ENCODE measurements at regions not wholly inside any gene's neighbourhood (a gene's known extent, or its start where the extent isn't known, plus 50 kb on each side); places are given as distances from the start of the nearest gene placed in this dataset.

- TF ChIP-seq CTCF (conservative IDR thresholded peaks at IDR 0.05 in 1 of 2, IDR thresholded peaks at IDR 0.05 in 1 of 2; ENCODE audit: low read depth in 1 of 2, low read length in 2 of 2) (no peak), EZH2 (IDR thresholded peaks at IDR 0.05; ENCODE audit: low read length, missing control alignments) (no peak)
Observed at GRCh38 chr7:17040716-17041115, 158.9 kb upstream of the AGR3 start.

Data from fibroblast of lung (primary cell).